ENCODE measurements at regions not wholly inside any gene's neighbourhood (a gene's known extent, or its start where the extent isn't known, plus 50 kb on each side); places are given as distances from the start of the nearest gene placed in this dataset.
A peak's percentile ranks its signal among the peaks of the same experiment; 100 is the strongest.

DNA sequence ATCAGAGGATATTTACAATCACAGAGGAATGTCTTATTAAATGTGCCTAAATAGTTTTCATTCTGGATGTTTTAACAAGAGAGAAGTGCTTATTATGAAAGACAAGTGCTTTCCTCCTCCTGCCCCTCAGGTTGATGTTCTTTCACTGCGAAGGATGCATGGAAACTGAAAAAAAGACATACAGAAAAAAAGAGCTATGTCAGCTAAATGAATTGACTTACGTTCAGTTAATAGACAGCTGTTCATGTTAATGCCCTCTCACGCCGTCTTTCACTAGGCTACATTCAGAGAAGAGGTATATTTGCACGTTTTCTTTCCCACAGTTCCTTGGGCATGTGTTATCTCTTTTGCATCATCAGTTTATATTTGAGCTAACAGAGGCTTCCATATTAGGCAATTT is 821.8 kb upstream of the PCDH9 start:
- H3K27me3 ChIP-seq (ENCODE audit: control insufficient read depth, insufficient read depth, low read length) = no peaks in the 10 kb centered on the region
- H3K27ac ChIP-seq (ENCODE audit: low read depth, low read length) = no peak overlapping the region
- no peak overlapping the region for H3K4me3 ChIP-seq (ENCODE audit: low read depth, low read length)
- H3K9me3 ChIP-seq (ENCODE audit: control insufficient read depth, insufficient read depth, low read length) = peaks cover 11% of the 10 kb centered on the region
- no peaks in the 10 kb centered on the region for H3K36me3 ChIP-seq (ENCODE audit: control insufficient read depth, insufficient read depth, low read length)
- H3K9ac ChIP-seq (ENCODE audit: low read depth, low read length) = no peak overlapping the region
- no peaks in the 10 kb centered on the region for H3K4me1 ChIP-seq (ENCODE audit: control insufficient read depth, insufficient read depth, low read length)

DNA sequence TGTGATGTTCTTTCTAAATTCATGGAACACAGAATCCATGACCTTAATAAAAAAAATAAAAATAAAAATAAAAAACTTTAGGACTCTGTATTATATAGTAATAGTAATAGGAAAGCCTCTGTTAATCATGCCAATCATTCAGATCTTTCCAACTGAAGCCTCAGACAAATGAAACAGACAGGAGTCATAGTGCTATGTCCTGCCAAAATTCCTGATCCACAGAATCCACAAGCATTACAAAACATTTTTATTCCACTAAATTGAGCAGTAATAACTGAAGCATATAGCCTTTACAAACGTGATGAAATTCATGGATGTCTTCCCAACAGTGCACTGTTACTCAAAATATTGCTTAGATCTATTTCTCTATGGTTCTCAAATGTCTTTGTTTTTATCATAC is 820.6 kb upstream of the PCDH9 start:
- H3K4me1 ChIP-seq (ENCODE audit: control insufficient read depth, insufficient read depth, low read length) = no peaks in the 10 kb centered on the region
- no peak overlapping the region for H3K4me3 ChIP-seq (ENCODE audit: low read depth, low read length)
- no peaks in the 10 kb centered on the region for H3K27me3 ChIP-seq (ENCODE audit: control insufficient read depth, insufficient read depth, low read length)
- no peak overlapping the region for H3K27ac ChIP-seq (ENCODE audit: low read depth, low read length)
- no peaks in the 10 kb centered on the region for H3K9me3 ChIP-seq (ENCODE audit: control insufficient read depth, insufficient read depth, low read length)
- no peaks in the 10 kb centered on the region for H3K36me3 ChIP-seq (ENCODE audit: control insufficient read depth, insufficient read depth, low read length)
- no peak overlapping the region for H3K9ac ChIP-seq (ENCODE audit: low read depth, low read length)

DNA sequence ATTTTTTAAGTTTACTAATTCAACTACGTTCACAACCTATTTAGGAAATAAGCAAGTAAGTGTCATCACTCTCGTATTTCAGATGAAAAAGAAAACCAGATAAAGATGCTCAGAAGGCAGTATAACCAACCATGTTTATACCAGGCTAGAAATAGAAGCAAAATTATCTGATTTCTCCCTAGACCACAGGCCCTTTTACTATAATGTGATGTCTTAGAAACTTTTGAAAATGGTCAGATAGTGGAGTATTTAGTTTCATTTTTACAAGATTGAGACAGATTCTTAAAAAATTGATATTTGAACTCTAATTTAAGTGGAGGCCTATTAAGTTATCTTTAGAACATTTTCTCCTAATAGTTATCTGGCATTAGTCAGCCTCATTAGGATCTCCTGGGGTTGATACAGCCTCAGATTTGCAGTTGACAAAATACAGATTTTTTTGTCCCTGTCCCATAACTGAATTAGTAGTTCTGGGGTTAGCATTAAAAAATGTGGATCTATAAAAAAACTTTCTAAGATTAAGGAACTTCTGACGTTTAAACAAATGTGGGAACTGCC is 818.7 kb upstream of the PCDH9 start:
- H3K9me3 ChIP-seq (ENCODE audit: control insufficient read depth, insufficient read depth, low read length) = no peaks in the 10 kb centered on the region
- H3K9ac ChIP-seq (ENCODE audit: low read depth, low read length) = no peak overlapping the region
- no peaks in the 10 kb centered on the region for H3K36me3 ChIP-seq (ENCODE audit: control insufficient read depth, insufficient read depth, low read length)

DNA sequence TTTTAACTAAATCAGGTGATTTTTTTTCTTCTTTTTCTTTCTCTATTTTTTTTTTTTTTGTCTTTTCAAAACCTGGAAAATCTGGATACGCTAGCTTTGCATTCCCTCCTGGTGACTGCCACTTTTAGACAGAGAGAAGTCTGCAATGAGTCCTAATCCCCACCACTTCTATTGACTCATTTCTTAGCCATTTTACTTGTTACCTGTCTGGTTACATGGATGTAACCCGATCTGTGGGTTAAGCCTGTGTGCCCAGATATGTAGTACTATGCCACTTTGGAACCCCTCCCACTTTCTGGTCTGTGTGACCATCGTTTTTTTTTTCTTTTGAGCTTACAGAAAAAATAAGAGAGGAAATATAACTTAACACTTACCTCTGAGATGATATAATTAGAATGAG is 817.8 kb upstream of the PCDH9 start:
- no peaks in the 10 kb centered on the region for H3K36me3 ChIP-seq (ENCODE audit: control insufficient read depth, insufficient read depth, low read length)
- no peak overlapping the region for H3K27ac ChIP-seq (ENCODE audit: low read depth, low read length)
- no peaks in the 10 kb centered on the region for H3K9me3 ChIP-seq (ENCODE audit: control insufficient read depth, insufficient read depth, low read length)
- H3K9ac ChIP-seq (ENCODE audit: low read depth, low read length) = no peak overlapping the region
- no peak overlapping the region for H3K4me3 ChIP-seq (ENCODE audit: low read depth, low read length)
- no peaks in the 10 kb centered on the region for H3K27me3 ChIP-seq (ENCODE audit: control insufficient read depth, insufficient read depth, low read length)
- no peaks in the 10 kb centered on the region for H3K4me1 ChIP-seq (ENCODE audit: control insufficient read depth, insufficient read depth, low read length)

More for the DNA sequence above, 818.7 kb upstream of the PCDH9 start:
- Histone ChIP-seq H3K4me1 (ENCODE audit: control insufficient read depth, insufficient read depth, low read length) (no peaks in the 10 kb centered on the region), H3K27ac (ENCODE audit: low read depth, low read length) (no peak overlapping the region), H3K4me3 (ENCODE audit: low read depth, low read length) (no peak overlapping the region), H3K27me3 (ENCODE audit: control insufficient read depth, insufficient read depth, low read length) (no peaks in the 10 kb centered on the region)

DNA sequence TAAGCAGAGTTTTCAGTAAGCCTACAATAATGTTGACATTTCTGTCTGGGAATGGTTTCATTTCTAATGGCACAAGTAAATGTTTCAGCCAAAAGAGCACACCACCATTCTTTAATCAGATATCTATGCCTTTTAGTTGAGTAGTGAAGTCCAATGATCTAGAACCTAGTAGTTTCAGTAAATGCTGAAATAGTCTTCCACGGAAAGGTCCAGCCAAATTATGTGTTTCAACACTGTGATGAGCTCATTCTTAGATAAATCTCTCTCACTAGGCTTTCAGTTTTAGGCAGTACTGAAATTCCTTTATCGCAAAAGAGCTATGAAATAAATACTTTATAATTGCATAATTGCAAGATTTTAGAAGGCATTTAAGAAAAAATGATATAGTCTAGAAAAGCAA is 816.8 kb upstream of the PCDH9 start:
- Histone ChIP-seq H3K9me3 (ENCODE audit: control insufficient read depth, insufficient read depth, low read length) (no peaks in the 10 kb centered on the region), H3K36me3 (ENCODE audit: control insufficient read depth, insufficient read depth, low read length) (no peaks in the 10 kb centered on the region), H3K4me3 (ENCODE audit: low read depth, low read length) (no peak overlapping the region)

DNA sequence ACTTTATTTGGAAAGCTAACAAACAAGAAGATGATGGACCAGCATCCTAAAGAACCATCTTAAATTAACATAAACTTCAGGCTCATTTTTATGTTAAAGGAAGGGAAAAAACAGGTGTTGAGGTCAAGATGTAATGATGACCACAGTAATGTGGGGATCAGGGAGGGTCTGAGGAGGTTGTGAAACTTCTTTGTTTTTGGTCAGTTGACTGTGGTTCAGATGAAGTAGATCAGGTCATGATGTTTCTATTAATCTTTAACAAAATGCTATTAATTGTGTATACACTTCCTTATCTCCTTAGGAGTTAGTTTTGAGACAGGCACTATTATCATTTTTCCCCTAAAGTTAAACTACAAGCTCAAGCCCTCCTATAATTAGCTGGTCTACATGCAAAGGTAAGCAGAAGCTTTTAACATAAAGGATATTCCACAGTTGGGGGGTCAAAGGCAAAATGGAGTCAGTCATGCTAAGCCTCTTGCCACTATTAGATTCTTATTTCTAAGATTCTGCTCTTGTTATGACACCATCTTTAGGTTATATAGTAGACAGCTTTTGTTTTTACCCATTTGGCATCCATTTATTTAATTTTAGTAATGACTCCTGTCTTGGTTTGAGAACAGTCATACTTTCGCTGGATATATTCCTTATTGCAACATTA is 800.1 kb upstream of the PCDH9 start:
- no peak overlapping the region for H3K9ac ChIP-seq (ENCODE audit: low read depth, low read length)
- H3K9me3 ChIP-seq (ENCODE audit: control insufficient read depth, insufficient read depth, low read length) = no peaks in the 10 kb centered on the region

More for the DNA sequence above, 816.8 kb upstream of the PCDH9 start:
- no peaks in the 10 kb centered on the region for H3K4me1 ChIP-seq (ENCODE audit: control insufficient read depth, insufficient read depth, low read length)
- H3K27me3 ChIP-seq (ENCODE audit: control insufficient read depth, insufficient read depth, low read length) = no peaks in the 10 kb centered on the region
- H3K27ac ChIP-seq (ENCODE audit: low read depth, low read length) = no peak overlapping the region
- no peak overlapping the region for H3K9ac ChIP-seq (ENCODE audit: low read depth, low read length)

DNA sequence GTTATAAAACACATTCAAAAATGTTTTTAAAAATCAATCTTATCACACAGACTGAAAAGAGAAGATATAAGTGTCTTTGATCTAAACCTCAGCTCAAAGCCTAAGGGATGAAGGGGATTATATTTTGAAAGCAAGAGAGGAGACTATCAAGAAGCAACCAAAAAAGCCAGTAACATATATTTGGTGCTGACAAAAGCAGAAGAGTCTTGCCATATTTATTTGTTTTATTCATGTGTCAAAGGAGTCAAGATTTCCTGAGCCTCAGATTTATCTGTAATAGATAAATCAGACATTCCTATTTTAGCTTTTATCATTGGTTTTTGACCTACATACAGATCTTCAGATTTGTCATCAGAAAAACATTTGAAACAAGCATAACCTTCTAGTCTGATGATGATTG is 798.6 kb upstream of the PCDH9 start:
- Histone ChIP-seq H3K4me3 (ENCODE audit: low read depth, low read length) (no peak overlapping the region), H3K9me3 (ENCODE audit: control insufficient read depth, insufficient read depth, low read length) (no peaks in the 10 kb centered on the region), H3K27me3 (ENCODE audit: control insufficient read depth, insufficient read depth, low read length) (no peaks in the 10 kb centered on the region), H3K4me1 (ENCODE audit: control insufficient read depth, insufficient read depth, low read length) (peaks cover 14% of the 10 kb centered on the region), H3K9ac (ENCODE audit: low read depth, low read length) (no peak overlapping the region), H3K27ac (ENCODE audit: low read depth, low read length) (no peak overlapping the region), H3K36me3 (ENCODE audit: control insufficient read depth, insufficient read depth, low read length) (no peaks in the 10 kb centered on the region)

More for the DNA sequence above, 800.1 kb upstream of the PCDH9 start:
- Histone ChIP-seq H3K4me1 (ENCODE audit: control insufficient read depth, insufficient read depth, low read length) (peaks cover 4% of the 10 kb centered on the region; the same call in 1 of the 2 replicates), H3K27me3 (ENCODE audit: control insufficient read depth, insufficient read depth, low read length) (no peaks in the 10 kb centered on the region), H3K4me3 (ENCODE audit: low read depth, low read length) (no peak overlapping the region), H3K27ac (ENCODE audit: low read depth, low read length) (no peak overlapping the region), H3K36me3 (ENCODE audit: control insufficient read depth, insufficient read depth, low read length) (no peaks in the 10 kb centered on the region)

DNA sequence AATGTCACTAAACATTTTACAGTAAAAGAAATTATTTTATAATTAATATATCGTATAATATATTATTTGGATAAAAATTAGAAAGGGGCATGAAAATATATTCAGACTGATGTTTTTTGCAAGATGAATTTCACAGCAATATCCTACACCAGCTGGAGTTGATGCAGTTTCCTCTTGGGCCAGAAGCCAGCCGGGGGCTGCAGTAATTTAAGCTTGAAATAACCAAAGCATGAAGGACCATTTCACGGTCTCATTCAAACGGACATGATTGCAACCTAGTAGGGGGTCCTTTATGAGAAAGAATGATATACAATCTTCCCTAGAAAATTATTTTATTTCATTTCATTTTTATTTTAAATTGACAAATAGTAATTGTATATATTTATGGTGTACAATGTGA is 797.2 kb upstream of the PCDH9 start:
- Histone ChIP-seq H3K9me3 (ENCODE audit: control insufficient read depth, insufficient read depth, low read length) (no peaks in the 10 kb centered on the region), H3K27ac (ENCODE audit: low read depth, low read length) (no peak overlapping the region), H3K4me1 (ENCODE audit: control insufficient read depth, insufficient read depth, low read length) (peaks cover 28% of the 10 kb centered on the region), H3K9ac (ENCODE audit: low read depth, low read length) (no peak overlapping the region), H3K36me3 (ENCODE audit: control insufficient read depth, insufficient read depth, low read length) (no peaks in the 10 kb centered on the region), H3K4me3 (ENCODE audit: low read depth, low read length) (no peak overlapping the region), H3K27me3 (ENCODE audit: control insufficient read depth, insufficient read depth, low read length) (no peaks in the 10 kb centered on the region)

DNA sequence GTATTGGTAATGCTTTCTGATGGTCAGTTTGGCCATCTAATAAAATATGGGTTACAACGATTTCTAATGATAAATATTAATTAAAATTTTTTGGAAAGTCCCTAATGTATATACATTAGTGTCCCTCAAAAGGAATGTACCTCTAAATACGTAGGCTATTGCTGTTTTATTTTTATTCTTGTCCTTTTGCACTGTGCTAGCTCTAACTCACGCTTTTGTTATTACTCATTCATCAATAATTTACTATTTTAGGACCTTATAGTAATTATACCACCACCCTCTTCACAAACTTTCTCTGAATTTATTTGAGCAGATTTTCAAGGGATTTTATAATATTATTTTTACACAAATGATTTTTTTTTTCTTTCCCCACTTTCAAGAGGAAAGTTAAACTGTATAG is 795.9 kb upstream of the PCDH9 start:
- Histone ChIP-seq H3K4me3 (ENCODE audit: low read depth, low read length) (no peak overlapping the region), H3K4me1 (ENCODE audit: control insufficient read depth, insufficient read depth, low read length) (peaks cover 36% of the 10 kb centered on the region), H3K9me3 (ENCODE audit: control insufficient read depth, insufficient read depth, low read length) (no peaks in the 10 kb centered on the region), H3K27ac (ENCODE audit: low read depth, low read length) (no peak overlapping the region), H3K36me3 (ENCODE audit: control insufficient read depth, insufficient read depth, low read length) (no peaks in the 10 kb centered on the region), H3K9ac (ENCODE audit: low read depth, low read length) (no peak overlapping the region), H3K27me3 (ENCODE audit: control insufficient read depth, insufficient read depth, low read length) (no peaks in the 10 kb centered on the region)

DNA sequence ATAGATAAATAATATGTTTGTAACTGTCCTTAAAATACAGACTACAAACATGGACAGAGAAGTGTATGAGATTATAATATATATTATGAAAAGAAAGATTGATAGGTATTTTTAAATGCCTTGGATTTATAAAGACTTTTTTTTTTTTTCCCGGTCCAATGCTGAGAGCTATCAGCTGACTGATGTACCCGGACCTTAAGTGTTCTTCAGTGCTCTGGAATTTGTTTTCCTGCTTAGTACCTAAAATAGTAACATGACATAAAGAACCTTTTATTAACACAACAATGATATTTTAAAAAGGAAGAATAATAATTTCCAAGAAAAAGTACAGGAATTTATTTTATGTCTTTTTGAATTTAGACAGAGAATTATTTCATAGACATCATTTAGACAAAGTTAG is 795.5 kb upstream of the PCDH9 start:
- H3K9ac ChIP-seq (ENCODE audit: low read depth, low read length) = no peak overlapping the region
- H3K4me3 ChIP-seq (ENCODE audit: low read depth, low read length) = no peak overlapping the region
- H3K27ac ChIP-seq (ENCODE audit: low read depth, low read length) = no peak overlapping the region
- peaks cover 36% of the 10 kb centered on the region for H3K4me1 ChIP-seq (ENCODE audit: control insufficient read depth, insufficient read depth, low read length)
- H3K27me3 ChIP-seq (ENCODE audit: control insufficient read depth, insufficient read depth, low read length) = no peaks in the 10 kb centered on the region
- no peaks in the 10 kb centered on the region for H3K9me3 ChIP-seq (ENCODE audit: control insufficient read depth, insufficient read depth, low read length)
- no peaks in the 10 kb centered on the region for H3K36me3 ChIP-seq (ENCODE audit: control insufficient read depth, insufficient read depth, low read length)

DNA sequence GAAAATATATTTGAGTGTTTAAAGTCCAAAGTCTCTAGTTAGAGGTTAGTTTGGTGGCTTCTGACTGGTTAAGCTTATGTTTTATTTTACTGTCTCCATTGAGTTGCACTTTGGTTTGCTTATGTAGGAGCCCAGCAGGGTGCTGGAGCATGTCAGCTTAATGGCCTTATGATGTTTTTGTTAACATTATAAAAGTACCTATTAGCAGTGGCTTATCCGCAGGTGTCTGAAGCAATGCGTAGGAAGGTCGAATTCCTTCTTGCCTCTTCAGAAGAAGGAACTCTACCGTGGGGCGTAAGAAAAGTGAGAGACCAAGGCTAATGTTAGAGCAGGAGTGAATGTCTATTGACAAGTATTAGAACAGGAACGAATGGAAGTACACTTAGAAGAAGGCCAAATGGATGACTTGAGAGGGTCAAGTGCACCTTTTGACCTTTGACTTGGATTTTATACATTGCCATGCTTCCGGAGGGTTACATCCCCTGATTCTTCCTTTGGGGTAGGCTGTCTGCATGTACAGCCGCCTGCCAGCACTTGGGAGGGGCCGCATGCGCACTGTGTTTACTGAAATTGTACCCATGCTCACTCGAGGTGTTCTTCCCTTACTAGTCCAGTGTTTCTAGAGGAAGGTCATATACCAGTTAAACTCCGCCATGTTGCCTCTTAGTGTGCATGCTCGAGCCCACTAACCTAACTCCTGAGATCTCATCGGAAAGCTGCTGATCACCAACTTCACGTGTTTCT is 793.9 kb upstream of the PCDH9 start:
- Histone ChIP-seq H3K4me1 (ENCODE audit: control insufficient read depth, insufficient read depth, low read length) (peaks cover 36% of the 10 kb centered on the region), H3K9me3 (ENCODE audit: control insufficient read depth, insufficient read depth, low read length) (no peaks in the 10 kb centered on the region), H3K9ac (ENCODE audit: low read depth, low read length) (no peak overlapping the region), H3K4me3 (ENCODE audit: low read depth, low read length) (peak overlapping the region; percentile 16; the same call in 1 of the 2 replicates), H3K27ac (ENCODE audit: low read depth, low read length) (peak overlapping the region; percentile 66), H3K36me3 (ENCODE audit: control insufficient read depth, insufficient read depth, low read length) (no peaks in the 10 kb centered on the region), H3K27me3 (ENCODE audit: control insufficient read depth, insufficient read depth, low read length) (no peaks in the 10 kb centered on the region)

All from HUES48 (cell line).